ENCODE measurements at regions not wholly inside any gene's neighbourhood (a gene's known extent, or its start where the extent isn't known, plus 50 kb on each side); places are given as distances from the start of the nearest gene placed in this dataset.

DNA sequence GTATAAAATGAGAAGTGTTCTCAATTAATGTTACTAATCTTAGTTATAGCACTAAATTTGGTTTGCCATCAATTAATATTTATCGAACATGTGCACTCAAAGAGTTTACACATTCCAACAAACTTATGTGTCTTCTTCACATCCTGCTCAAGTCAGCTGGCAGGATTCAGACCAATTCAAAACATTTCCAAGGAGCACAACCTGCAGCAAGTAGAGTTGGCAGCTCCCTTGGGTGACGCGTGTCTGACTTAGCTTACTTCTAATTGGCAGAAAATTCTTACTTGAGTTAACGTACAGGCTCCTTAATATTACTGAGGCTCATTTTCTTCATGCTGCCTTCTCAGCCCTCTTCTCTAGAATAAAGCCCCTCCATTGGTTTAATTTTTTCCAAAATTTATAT, 110.4 kb upstream of the PFN2 start:
- DNase-seq: no peak

DNA sequence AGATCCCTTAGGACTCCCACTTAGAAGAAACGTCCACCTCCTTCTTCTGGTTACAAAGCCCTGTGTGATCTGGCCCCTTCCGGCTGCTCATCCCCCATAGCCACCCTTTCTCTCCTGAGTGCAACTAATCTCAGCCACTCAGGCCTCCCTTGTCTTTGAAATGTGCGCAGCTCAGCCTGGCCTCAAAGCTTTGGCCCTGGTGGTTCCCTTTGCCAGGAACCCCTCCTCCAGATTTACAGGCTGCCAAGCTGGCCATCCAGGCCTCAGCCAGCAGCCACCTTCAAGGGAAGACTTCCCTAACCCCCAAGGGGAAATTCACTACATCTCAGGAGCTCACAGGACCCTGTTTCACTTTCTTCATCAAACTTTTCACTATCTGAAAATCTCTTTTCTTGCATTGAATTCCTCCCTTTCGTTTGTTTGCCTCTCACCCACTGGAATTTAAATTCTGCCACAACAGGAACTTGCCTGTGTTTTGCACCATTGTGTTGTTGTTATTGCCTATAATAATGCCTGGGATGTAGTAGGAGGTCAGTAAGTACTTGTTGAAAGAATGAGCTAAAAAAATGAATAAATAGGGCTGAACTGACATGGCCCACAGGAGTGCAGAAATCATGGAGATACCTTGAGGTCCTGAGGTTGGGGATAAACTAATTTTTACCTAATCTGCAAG, 109.5 kb upstream of the PFN2 start:
- no peak for DNase-seq

- DNase-seq: no peak
These were observed 108.5 kb upstream of the PFN2 start for GRCh38 chr3:150079029-150079739.

DNA sequence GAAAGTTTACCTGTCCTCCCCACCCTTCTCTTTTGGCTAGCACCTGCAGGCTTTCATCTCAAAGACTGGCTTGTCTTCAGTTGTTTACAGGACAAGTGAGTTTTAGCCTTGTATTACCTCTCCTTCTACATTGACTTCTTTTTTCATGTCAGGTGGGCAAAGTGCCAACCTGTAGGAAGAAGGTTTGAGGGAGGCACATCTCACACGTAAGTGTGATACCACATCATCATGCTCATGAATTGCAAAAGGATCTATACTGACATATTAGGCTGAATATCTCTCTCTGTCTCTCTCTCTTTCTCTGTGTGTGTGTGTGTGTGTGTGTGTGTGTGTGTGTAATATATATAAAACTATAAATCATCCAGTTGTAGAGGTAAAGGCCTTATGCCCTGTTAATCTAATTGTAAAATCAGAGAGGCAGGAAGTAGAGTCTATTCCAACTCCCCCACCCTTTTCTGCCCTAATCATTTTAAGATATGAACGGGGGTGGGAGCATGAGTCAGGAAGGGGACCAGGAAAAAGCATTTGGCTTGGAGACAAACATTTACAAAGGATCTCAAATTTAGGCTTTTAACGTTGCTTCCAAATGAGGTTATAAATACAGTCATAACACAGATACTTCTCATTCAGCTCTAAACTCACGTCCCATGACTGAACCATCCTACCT, 107.0 kb upstream of the PFN2 start:
- no peak for DNase-seq

DNA sequence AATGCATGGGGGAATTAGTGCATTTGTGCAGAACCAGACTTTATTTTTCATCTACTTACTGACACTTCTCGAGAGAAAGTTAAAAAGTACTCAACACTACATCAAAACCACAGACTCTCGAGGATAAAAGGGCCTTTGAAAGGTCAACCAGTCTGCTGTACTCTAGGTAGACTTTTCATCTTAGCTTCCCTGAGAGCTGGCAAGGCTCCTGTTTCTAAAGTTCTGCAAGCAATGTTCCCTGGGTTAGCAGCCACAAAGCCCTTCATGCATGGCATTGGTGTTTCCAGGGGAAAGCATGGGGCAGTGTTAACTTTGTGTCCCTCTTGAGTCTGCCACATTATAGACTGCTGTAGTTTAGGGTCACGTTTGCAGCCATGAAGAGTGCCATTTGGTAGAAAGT, 106.4 kb upstream of the PFN2 start:
- DNase-seq: no peak

- DNase-seq: no peak
These were observed 105.7 kb upstream of the PFN2 start for GRCh38 chr3:150076443-150076842.

DNA sequence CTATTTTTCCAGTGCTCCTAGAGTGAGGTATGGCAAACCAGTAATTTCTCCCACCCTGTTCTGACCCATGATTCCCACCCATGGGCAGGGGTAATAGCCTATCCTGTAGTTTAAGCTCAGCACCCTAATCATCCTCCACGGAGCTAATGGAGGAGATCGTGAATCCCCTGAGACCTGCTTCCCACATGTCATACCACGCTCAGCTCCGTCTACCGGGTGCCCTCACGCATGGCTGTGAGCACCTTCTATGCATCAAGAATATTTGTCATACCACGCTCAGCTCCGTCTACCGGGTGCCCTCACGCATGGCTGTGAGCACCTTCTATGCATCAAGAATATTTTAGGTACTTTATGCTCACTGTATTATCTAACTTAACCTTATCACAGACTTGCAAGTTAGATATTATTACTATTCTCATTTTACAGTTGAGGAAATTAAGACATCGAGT, 104.7 kb upstream of the PFN2 start:
- no peak for DNase-seq

- no peak for DNase-seq
These were observed 104.2 kb upstream of the PFN2 start for GRCh38 chr3:150074697-150075416.

- DNase-seq: no peak
These were observed 103.6 kb upstream of the PFN2 start for GRCh38 chr3:150074277-150074676.

DNA sequence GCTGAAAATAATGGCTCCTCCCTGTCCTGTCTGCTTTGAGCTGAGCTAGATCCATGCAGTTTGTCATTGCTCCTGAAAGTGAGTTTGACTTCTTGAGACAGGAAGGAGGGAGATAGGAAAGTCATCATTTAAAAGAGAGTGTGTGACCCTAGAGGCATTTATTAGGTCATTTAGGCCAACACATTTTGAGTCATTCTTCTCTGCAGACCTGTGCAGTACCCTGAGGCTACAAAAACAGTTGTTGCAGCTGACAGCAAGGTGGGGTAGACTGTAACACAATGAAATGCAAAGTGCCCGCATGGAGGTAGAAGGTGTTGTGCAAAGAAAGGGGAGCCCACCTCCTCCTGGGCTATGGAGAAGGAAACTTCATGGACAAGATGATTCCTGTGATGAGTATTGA, 102.8 kb upstream of the PFN2 start:
- no peak for DNase-seq

DNA sequence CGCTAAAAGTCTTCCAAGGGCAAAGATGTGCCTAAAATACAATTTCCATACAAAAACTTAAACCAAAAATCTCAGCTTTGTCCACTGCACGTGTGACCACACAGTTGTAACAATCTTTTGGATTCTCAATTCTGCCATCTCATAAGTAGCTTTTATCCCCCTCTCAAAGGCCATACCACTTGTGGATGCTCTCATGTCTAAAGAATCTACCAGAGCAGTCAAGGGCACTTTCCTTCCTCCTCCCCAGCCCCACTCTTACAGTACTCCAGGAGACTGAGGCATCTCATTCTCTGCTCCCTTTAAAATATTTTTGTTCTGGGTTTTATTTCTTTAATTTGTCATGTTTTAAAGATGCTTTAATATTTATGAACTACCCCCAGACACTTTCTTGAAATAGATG, 102.3 kb upstream of the PFN2 start:
- no peak for DNase-seq

- no peak for DNase-seq
These were observed 101.9 kb upstream of the PFN2 start for GRCh38 chr3:150072576-150072975.

DNA sequence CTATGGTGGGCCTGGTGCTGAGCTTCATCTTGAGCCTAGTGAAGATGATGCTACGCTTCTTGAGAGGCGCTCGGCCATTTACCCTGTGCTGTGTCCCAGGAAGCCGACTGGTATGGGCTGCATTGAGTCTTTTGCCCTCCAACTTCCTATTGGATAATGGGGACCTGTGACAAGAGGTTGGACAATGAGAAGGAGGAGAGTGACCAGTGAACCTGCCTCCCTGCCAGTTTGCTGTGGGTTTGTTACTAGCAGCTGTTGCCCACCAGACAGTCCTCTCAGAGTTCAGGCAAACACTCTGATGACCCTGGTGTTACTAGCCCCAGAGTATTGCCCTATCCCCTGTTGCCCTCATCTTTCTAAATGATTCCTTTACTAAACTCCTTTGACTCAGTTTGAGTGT, 99.6 kb upstream of the PFN2 start:
- no peak for DNase-seq

DNA sequence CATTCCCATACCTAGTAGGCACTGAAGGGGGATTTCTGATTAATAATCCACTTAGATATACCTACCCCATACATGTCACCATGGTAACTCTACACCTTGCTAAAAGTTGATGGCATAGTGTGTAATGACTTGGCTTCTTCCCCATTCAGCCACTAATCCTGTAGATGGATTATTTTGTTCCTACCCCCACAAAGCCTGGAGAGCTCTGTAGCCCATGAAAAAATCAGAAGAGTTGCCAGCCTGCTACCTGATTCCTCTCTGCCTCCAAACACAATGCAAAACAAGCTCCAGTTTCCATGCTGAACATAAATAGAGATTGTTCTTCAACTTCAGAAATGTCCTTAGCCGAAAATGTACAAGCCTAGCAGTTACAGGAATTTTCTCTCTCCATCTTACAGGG, 98.9 kb upstream of the PFN2 start:
- DNase-seq: no peak

GRCh38 chr3:150069154-150069527, 98.4 kb upstream of the PFN2 start:
- no peak for DNase-seq

DNA sequence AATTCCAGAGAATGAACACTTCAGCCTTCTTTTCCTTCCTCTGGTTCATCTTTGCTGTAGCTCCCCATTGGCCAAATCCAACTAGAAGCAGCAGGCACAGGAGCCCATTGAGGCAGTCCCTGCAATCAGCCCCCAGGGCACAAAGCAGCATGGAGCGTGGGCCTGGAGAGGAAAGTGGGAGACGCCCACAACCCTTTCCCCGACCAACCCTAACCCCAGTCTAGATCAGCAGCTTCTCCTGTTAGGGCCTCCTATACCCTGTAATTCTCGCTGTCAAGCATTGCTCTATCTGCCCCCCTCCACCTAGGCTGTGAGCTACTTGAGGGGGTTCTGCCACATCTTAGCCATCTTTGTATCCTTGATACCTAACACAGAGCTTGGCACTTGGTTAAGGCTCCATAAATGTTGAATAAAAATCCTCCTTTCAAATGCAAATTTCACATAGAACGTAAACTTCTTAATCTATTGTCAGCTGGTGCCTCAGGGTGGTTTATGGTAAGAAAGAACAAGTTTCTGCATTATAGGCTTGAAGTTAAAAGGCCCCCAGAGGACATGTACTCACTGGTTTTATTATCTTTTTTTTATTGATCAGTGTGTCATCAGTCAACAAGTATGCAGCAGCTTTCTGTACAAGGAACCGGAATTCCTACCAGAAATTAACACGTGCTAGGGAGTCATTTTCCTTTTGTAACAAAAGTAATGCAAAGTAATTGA, 97.9 kb upstream of the PFN2 start:
- no peak for DNase-seq

DNA sequence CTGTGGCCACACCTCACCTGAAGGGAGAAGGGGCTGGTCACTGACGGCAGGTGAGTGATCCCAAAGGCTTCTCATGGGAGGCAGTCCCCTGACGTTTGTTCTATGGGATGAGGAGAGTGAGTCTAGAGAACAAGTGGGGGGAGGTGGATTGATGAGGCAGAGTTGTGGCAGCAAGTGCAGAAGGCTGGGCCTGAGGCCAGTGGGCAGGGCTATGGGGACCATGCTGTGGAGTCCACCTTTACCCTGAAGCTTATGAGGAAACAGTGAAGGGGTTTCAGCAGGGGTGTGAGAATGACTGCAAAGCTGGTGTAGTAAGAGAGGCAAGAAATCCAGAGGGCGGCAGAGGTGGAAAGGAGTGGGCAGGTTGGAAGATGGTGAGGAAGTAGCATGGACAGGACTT, 96.9 kb upstream of the PFN2 start:
- no peak for DNase-seq

DNA sequence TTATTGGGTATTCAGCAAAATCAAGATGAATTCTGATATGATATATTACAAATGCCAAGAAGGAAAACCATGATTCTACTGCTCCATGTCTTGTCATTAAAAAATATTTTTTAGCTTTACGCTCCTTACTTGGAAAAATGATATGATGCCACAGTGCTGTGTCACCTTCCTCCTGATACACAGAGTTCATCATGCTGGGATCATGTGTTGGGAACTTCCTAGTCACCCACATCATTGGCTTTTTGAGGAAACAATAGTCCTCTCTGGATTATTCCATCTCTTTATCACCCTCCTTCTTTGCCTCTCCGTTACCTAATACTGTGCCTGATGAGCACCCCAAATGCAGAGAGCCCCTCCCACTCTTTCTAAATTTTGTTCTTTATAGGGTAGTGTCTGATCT, 94.3 kb upstream of the PFN2 start:
- no peak for DNase-seq

DNA sequence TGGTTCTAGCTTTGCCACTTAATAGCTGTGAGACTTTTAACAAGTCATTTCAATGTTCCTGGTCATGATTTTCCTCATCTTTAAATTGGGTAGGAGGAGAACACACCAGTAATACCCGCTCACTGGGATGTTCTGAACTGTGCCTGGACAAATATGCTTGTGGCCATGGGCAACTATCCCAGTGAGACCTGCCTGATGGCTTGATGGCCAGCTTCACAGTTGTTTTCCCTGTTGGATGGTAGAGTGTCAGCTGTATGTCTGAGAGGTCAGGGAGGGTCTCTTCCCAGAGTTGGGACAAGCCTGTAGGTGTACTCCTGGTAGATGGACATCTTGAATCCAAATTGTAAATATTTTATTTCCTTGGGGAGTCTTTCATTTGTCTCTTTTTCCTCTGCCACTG, 92.5 kb upstream of the PFN2 start:
- DNase-seq: no peak

GRCh38 chr3:150062492-150062891, 91.8 kb upstream of the PFN2 start:
- no peak for DNase-seq

- no peak for DNase-seq
These were observed 90.8 kb upstream of the PFN2 start for GRCh38 chr3:150061288-150062024.

DNA sequence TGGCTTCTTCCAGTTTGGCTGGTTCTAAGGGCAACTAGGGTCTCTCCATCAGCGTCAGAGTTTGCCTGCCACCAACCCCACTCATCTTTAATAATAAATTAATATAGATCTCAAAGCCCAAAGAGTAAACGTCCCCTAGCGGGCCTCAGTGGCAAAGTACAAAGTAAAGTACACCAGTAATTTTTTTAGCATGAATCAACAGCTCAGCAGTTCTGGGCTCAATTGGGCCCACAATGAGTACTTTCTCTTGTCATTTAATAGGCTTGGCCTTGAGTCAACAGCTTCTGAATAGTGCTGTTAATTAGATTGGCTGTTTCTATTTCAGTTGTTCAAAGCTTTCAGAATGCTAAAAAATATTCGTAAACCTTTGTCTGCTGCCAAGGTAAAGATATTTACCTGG, 89.0 kb upstream of the PFN2 start:
- no peak for DNase-seq
